ENCODE measurements at regions not wholly inside any gene's neighbourhood (a gene's known extent, or its start where the extent isn't known, plus 50 kb on each side); places are given as distances from the start of the nearest gene placed in this dataset.

GRCh38 chr3:88239870-88240269, 90.1 kb downstream of the C3orf38 start:
- no peak for TF ChIP-seq CTCF (IDR thresholded peaks at IDR 0.05; ENCODE audit: low read length)
- TF ChIP-seq EZH2 (optimal IDR thresholded peaks at IDR 0.05; ENCODE audit: low read depth, low read length), result no peak

Measured in MM.1S (cell line).